ENCODE measurements at regions not wholly inside any gene's neighbourhood (a gene's known extent, or its start where the extent isn't known, plus 50 kb on each side); places are given as distances from the start of the nearest gene placed in this dataset.

- no peak overlapping the region for H3K9ac ChIP-seq (ENCODE audit: insufficient read depth in 1 of 2, low read depth in 2 of 2, low read length in 2 of 2)
- H3K36me3 ChIP-seq (ENCODE audit: control insufficient read depth, insufficient read depth, low read length), result no peaks in the 10 kb centered on the region
- ATAC-seq (no peak), FAIRE-seq (no peak), DNase-seq (ENCODE audit: extremely low read depth in 1 of 4, low spot score in 3 of 4) (no peak)
- in situ Hi-C loops (cut with MboI), result no loop called here
- no peak overlapping the region for H3K4me3 ChIP-seq
- H3K9me3 ChIP-seq (replicated peaks; ENCODE audit: control insufficient read depth, insufficient read depth, low read depth, low read length), result no peaks in the 10 kb centered on the region
- no peaks in the 10 kb centered on the region for H3K9me1 ChIP-seq (ENCODE audit: control insufficient read depth, insufficient read depth, low read length)
- H3K4me1 ChIP-seq (replicated peaks in 1 of 2; ENCODE audit: control insufficient read depth in 2 of 2, insufficient read depth in 2 of 2, low read length in 2 of 2), result peaks cover 0 to 8% of the 10 kb centered on the region in 2 experiments; a peak in 2 of 5 replicates
- H3K4me2 ChIP-seq (ENCODE audit: insufficient read depth, low read length), result no peak overlapping the region
- POLR2A ChIA-PET, result no interaction called here
- no peak overlapping the region for H3K27ac ChIP-seq (ENCODE audit: extremely low read depth, low read depth, low read length)
- no TSS peak for BruUV-seq (replicated peaks)
- CTCF ChIA-PET (ENCODE audit: low intra/inter-chr PET ratio), result interaction anchor here (0.5 kb wide), 1 partner anchor 16 kb away, joined by 4 read pairs; no protein-coding TSS in a partner anchor
- no CpG with 5 or more reads among the region's 1 CpG for WGBS (ENCODE audit: insufficient coverage, low coverage, missing lambda C conversion rate)
- no peaks in the 10 kb centered on the region for H3K79me2 ChIP-seq (ENCODE audit: control insufficient read depth, insufficient read depth, low read length)
- H4K20me1 ChIP-seq (replicated peaks; ENCODE audit: control insufficient read depth, insufficient read depth, low read length), result no peaks in the 10 kb centered on the region
- TF ChIP-seq MAZ (CRISPR knock-in tag; conservative IDR thresholded peaks at IDR 0.05 in 1 of 2, IDR thresholded peaks at IDR 0.05 in 1 of 2) (no peak), PRDM10 (IDR thresholded peaks at IDR 0.05; ENCODE audit: partially characterized antibody) (no peak), ZNF707 (CRISPR knock-in tag; conservative IDR thresholded peaks at IDR 0.05) (no peak), RHOXF2B (CRISPR knock-in tag; conservative IDR thresholded peaks at IDR 0.05) (no peak), JUN (IDR thresholded peaks at IDR 0.05; ENCODE audit: borderline replicate concordance, low read depth, low read length) (no peak), JUN (CRISPR knock-in tag; IDR thresholded peaks at IDR 0.05; ENCODE audit: borderline replicate concordance) (no peak), ZNF384 (IDR thresholded peaks at IDR 0.05; ENCODE audit: low read depth, low read length) (no peak), MNT (conservative IDR thresholded peaks at IDR 0.05) (no peak), ZNF512 (tag; IDR thresholded peaks at IDR 0.05) (no peak)
- H2AFZ ChIP-seq (ENCODE audit: low read depth, low read length), result no peak overlapping the region
- intact Hi-C loops (cut with micrococcal nuclease), result no loop called here
- H3K27me3 ChIP-seq (ENCODE audit: control insufficient read depth in 2 of 2, insufficient read depth in 2 of 2, low read length in 2 of 2), result 0 out of 5 replicates have a peak, but pooled peaks cover 0 to 2% of the 10 kb centered on the region in 2 experiments
Observed at GRCh38 chr10:123562387-123562786, 103.8 kb upstream of the GPR26 start.
